Osteoblast (primary cell): ENCODE measurements at regions not wholly inside any gene's neighbourhood (a gene's known extent, or its start where the extent isn't known, plus 50 kb on each side); places are given as distances from the start of the nearest gene placed in this dataset.
"Not testable (repeated sequence)": the region's sequence is repeated elsewhere in the genome, so short reads cannot be mapped to it uniquely, and the experiment has no call there.

Source experiments
- DNase-seq: peaks from one replicate; pipeline ENCODE4 v3.0.0; 2011; ENCODE audit warnings: low spot score, mixed read lengths; ENCODE audit not compliant: insufficient read length; ENCODE audit errors: missing footprints
- H2AFZ ChIP-seq: 2 replicates; pipeline ENCODE4 v1.6.0; 2011; ENCODE audit warnings: mild to moderate bottlenecking, low read length
- H3K27ac ChIP-seq: 2 replicates; pipeline ENCODE4 v1.5.1; 2011; ENCODE audit warnings: mild to moderate bottlenecking, low read depth, low read length, moderate library complexity
- H3K27me3 ChIP-seq: 2 replicates; pipeline ENCODE4 v1.6.0; 2012; ENCODE audit warnings: mild to moderate bottlenecking, control low read depth, inconsistent platforms, low read length, moderate library complexity; ENCODE audit not compliant: insufficient read depth
- H3K36me3 ChIP-seq: 2 replicates; pipeline ENCODE4 v1.5.1; 2011; ENCODE audit warnings: mild to moderate bottlenecking, low read length, control low read depth, moderate library complexity; ENCODE audit not compliant: insufficient read depth
- H3K4me1 ChIP-seq: 2 replicates; pipeline ENCODE4 v1.5.1; 2011; ENCODE audit warnings: mild to moderate bottlenecking, low read length, control low read depth, moderate library complexity; ENCODE audit not compliant: insufficient read depth
- H3K4me2 ChIP-seq: 2 replicates; pipeline ENCODE4 v1.6.0; 2011; ENCODE audit warnings: mild to moderate bottlenecking, low read length; ENCODE audit not compliant: insufficient read depth
- H3K4me3 ChIP-seq: fragments of 200-600 bp; sonication (generic); 3 replicates; pipeline ENCODE4 v1.5.1; 2012; ENCODE audit warnings: mild to moderate bottlenecking, low read length, inconsistent platforms; ENCODE audit not compliant: insufficient read depth
- H3K79me2 ChIP-seq: 2 replicates; pipeline ENCODE4 v1.6.0; 2012; ENCODE audit warnings: mild to moderate bottlenecking, low read length, control low read depth, inconsistent platforms; ENCODE audit not compliant: insufficient read depth
- H3K9me3 ChIP-seq: 2 replicates; pipeline ENCODE4 v1.5.1; 2011; ENCODE audit warnings: low read depth, low read length, control low read depth
- H4K20me1 ChIP-seq: 2 replicates; pipeline ENCODE4 v1.6.0; 2012; ENCODE audit warnings: mild to moderate bottlenecking, low read length, control low read depth; ENCODE audit not compliant: insufficient read depth
- TF ChIP-seq, protein P1 (sequence below): IDR thresholded peaks from 2 replicates; pipeline ENCODE4 v1.5.1; 2011; ENCODE audit warnings: mild to moderate bottlenecking, low read depth, low read length, moderate library complexity; ENCODE audit errors: extremely low read depth

GRCh38 chr7:29699723-29700122 lies 106.6 kb upstream of the WIPF3 start:
- H3K4me2 ChIP-seq, H3K36me3 ChIP-seq, H2AFZ ChIP-seq, H3K4me3 ChIP-seq, H3K79me2 ChIP-seq, H3K27me3 ChIP-seq, DNase-seq, H3K27ac ChIP-seq, H4K20me1 ChIP-seq, H3K9me3 ChIP-seq, H3K4me1 ChIP-seq: not testable (repeated sequence)

GRCh38 chr7:29701540-29701939 lies 104.8 kb upstream of the WIPF3 start:
- not testable (repeated sequence) for H3K9me3 ChIP-seq, H3K4me2 ChIP-seq, DNase-seq, H3K79me2 ChIP-seq, H3K4me1 ChIP-seq, H2AFZ ChIP-seq, H3K36me3 ChIP-seq, H3K27ac ChIP-seq, H3K27me3 ChIP-seq, H3K4me3 ChIP-seq, H4K20me1 ChIP-seq

GRCh38 chr7:29703830-29704229 lies 102.5 kb upstream of the WIPF3 start:
- not testable (repeated sequence) for H3K9me3 ChIP-seq, H3K27me3 ChIP-seq, H3K4me2 ChIP-seq, H3K4me1 ChIP-seq, H3K27ac ChIP-seq, H2AFZ ChIP-seq, H3K79me2 ChIP-seq, DNase-seq, H4K20me1 ChIP-seq, H3K4me3 ChIP-seq, H3K36me3 ChIP-seq

- DNase-seq, H3K4me2 ChIP-seq: not testable (repeated sequence)
Observed at GRCh38 chr7:29709002-29709401, 97.3 kb upstream of the WIPF3 start.

DNA sequence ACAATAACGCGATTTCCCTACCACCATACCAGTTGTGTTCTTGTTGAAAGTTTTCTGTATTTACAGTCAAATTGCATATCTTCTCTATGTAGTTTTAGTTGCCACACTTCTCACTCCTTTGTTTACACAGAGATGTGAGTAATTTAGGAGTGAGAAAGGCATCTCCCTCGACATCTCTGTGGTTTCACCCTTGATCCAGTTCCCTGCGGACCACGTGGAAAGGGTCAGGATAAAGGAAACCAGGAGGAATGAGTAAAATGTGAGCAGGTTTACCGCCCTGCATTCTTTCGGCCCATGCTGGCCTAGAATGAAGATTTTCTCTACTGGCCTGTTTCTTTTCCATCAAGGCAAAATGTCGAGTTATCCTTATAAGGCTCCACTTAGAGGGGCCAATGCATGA lies 83.2 kb upstream of the WIPF3 start:
- H3K27me3 ChIP-seq, H3K36me3 ChIP-seq, H2AFZ ChIP-seq, H4K20me1 ChIP-seq, H3K27ac ChIP-seq, H3K79me2 ChIP-seq, H3K4me3 ChIP-seq, H3K9me3 ChIP-seq: not testable (repeated sequence)
- peak overlapping the region; percentile 79 for H3K4me2 ChIP-seq
- DNase-seq = peak; percentile 17
- peaks cover 12% of the 10 kb centered on the region for H3K4me1 ChIP-seq

More at GRCh38 chr7:29709002-29709401, 97.3 kb upstream of the WIPF3 start:
- not testable (repeated sequence) for H2AFZ ChIP-seq, H3K4me3 ChIP-seq, H3K4me1 ChIP-seq, H3K36me3 ChIP-seq, H3K79me2 ChIP-seq, H3K27ac ChIP-seq, H4K20me1 ChIP-seq, H3K9me3 ChIP-seq
- peaks cover 10% of the 10 kb centered on the region for H3K27me3 ChIP-seq

DNA sequence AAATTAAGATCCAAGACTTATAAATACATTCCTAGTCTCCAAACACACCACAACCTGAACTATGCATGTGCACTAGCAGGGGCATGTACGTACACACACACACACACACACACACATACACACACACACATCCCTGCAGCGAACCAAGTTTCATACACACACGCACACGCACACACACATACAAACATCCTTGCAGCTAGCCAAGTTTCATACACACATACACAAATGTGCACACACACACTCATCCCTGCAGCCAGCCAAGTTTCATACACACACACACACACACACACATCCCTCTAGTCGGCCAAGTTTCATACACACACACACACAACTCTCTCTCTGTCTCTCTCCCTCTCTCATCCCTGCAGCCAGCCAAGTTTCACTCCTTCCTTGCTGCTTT lies 82.7 kb upstream of the WIPF3 start:
- Histone ChIP-seq H3K4me2 (peak overlapping the region; percentile 79), H3K27ac (no peak overlapping the region), H3K4me1 (peaks cover 12% of the 10 kb centered on the region), H4K20me1 (no peaks in the 10 kb centered on the region), H3K36me3 (no peaks in the 10 kb centered on the region), H2AFZ (peak overlapping the region; percentile 40), H3K27me3 (peaks cover 3% of the 10 kb centered on the region), H3K9me3 (no peaks in the 10 kb centered on the region), H3K79me2 (no peaks in the 10 kb centered on the region), H3K4me3 (peak overlapping the region; percentile 38)
- DNase-seq = no peak
- TF ChIP-seq, protein P1, sequence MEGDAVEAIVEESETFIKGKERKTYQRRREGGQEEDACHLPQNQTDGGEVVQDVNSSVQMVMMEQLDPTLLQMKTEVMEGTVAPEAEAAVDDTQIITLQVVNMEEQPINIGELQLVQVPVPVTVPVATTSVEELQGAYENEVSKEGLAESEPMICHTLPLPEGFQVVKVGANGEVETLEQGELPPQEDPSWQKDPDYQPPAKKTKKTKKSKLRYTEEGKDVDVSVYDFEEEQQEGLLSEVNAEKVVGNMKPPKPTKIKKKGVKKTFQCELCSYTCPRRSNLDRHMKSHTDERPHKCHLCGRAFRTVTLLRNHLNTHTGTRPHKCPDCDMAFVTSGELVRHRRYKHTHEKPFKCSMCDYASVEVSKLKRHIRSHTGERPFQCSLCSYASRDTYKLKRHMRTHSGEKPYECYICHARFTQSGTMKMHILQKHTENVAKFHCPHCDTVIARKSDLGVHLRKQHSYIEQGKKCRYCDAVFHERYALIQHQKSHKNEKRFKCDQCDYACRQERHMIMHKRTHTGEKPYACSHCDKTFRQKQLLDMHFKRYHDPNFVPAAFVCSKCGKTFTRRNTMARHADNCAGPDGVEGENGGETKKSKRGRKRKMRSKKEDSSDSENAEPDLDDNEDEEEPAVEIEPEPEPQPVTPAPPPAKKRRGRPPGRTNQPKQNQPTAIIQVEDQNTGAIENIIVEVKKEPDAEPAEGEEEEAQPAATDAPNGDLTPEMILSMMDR = no peak

GRCh38 chr7:29729534-29730165 lies 76.7 kb upstream of the WIPF3 start:
- H3K4me3 ChIP-seq, H4K20me1 ChIP-seq, H2AFZ ChIP-seq, H3K9me3 ChIP-seq, H3K79me2 ChIP-seq, H3K27ac ChIP-seq, H3K27me3 ChIP-seq, H3K36me3 ChIP-seq, H3K4me2 ChIP-seq, H3K4me1 ChIP-seq, DNase-seq: not testable (repeated sequence)
